ENCODE measurements at regions not wholly inside any gene's neighbourhood (a gene's known extent, or its start where the extent isn't known, plus 50 kb on each side); places are given as distances from the start of the nearest gene placed in this dataset.
"Not testable (repeated sequence)": the region's sequence is repeated elsewhere in the genome, so short reads cannot be mapped to it uniquely, and the experiment has no call there.

GRCh38 chr2:87440650-87441049 lies 307.2 kb upstream of the PLGLB2 start:
- in situ Hi-C loops (cut with MboI; ENCODE audit: low sequenced_read_pairs in 4 of 4); H3K36me3 ChIP-seq; ATAC-seq; H3K27me3 ChIP-seq; H3K9me3 ChIP-seq; H3K27ac ChIP-seq; intact Hi-C loops (cut with DNase I; ENCODE audit: low total_unique reads); H3K4me3 ChIP-seq; DNase-seq; H3K4me1 ChIP-seq: not testable (repeated sequence)

DNA sequence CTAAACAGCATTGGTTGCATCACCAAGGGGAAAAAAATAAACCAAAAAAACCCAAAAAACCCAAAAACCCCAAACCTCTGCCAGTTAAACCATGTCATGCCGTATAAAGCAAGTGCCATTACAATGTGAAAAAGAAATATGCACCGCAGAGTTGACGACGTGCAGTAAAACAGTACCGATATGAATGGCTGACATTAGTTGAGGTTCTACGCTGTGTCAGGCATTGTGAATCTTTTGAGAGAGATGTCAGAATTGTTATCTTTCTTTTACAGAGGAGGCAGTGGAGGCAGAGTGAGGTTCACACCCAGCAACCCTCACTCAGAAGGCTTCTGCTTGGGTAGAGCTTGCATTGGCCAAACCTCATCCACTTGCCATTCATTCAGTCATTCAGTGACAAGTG lies 306.5 kb upstream of the PLGLB2 start:
- DNase-seq; H3K36me3 ChIP-seq; in situ Hi-C loops (cut with MboI; ENCODE audit: low sequenced_read_pairs in 4 of 4); H3K4me1 ChIP-seq; H3K4me3 ChIP-seq; ATAC-seq; H3K27me3 ChIP-seq; intact Hi-C loops (cut with DNase I; ENCODE audit: low total_unique reads); H3K27ac ChIP-seq; H3K9me3 ChIP-seq: not testable (repeated sequence)

DNA sequence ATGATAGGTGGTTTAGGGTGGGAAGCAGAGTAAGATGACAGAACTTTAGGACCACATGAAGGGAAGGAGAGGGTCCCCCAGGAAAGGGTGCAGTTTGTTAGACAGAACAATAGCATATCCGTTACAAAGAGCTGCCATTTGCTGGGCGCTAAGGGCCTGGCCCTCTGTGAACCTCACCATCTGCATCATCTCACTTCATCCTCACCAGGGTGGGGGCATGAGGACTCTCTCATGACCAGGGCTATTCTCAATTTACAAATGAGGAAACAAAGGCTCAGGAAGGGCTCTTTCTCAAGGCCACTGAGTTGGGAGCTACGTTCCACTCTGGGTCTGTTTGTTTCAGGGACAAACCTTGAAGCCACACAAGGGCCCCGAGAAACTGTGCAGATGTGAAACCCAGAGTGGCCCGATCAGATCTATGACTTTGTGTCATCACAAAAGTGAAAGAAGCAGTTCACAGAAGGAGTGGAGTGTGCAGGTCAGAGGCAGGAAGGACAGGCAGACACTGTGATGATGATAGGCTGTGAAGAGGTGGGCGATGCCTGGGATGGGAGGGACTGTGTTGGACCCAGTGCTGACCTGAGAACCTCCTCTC lies 304.8 kb upstream of the PLGLB2 start:
- H3K4me1 ChIP-seq; ATAC-seq; DNase-seq; H3K9me3 ChIP-seq; H3K36me3 ChIP-seq; intact Hi-C loops (cut with DNase I; ENCODE audit: low total_unique reads); H3K4me3 ChIP-seq; H3K27me3 ChIP-seq; in situ Hi-C loops (cut with MboI; ENCODE audit: low sequenced_read_pairs in 4 of 4); H3K27ac ChIP-seq: not testable (repeated sequence)

GRCh38 chr2:87444951-87445350 lies 302.9 kb upstream of the PLGLB2 start:
- DNase-seq; H3K27me3 ChIP-seq; H3K27ac ChIP-seq; ATAC-seq; in situ Hi-C loops (cut with MboI; ENCODE audit: low sequenced_read_pairs in 4 of 4); intact Hi-C loops (cut with DNase I; ENCODE audit: low total_unique reads); H3K4me3 ChIP-seq; H3K36me3 ChIP-seq; H3K4me1 ChIP-seq; H3K9me3 ChIP-seq: not testable (repeated sequence)

DNA sequence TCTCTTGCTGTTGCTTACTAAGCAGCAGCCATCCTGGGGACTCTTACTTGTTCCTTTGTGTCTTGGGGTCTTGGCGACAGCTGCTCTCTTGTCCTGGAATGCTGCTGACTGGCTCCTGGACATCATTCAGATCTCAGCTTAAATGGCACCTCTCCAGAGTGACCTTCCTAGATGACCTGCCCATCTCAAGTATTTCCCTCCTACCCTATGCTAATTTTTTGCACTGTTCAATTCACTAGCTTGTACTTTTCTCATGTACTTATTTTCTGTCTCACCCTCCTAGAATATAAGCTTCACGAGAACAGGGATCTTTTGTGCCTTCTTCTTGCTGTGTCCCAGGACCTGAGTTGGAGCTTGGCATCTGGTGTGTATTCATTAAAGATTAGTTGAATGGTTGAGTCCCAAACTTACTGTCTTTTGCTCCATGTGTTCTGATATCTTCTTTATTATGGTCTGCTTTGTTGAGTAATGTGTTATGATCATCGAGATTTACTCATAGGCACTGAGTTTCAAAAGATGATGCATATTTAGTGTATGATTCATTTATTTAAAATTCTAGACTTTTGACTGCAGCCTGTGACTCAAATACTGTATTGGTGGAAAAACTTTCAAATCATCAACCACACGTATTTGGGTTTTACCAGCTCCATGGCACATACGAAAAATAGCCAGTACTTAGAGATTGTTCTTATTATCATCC lies 302.1 kb upstream of the PLGLB2 start:
- H3K4me3 ChIP-seq; H3K36me3 ChIP-seq; H3K27me3 ChIP-seq; intact Hi-C loops (cut with DNase I; ENCODE audit: low total_unique reads); H3K27ac ChIP-seq; H3K9me3 ChIP-seq; in situ Hi-C loops (cut with MboI; ENCODE audit: low sequenced_read_pairs in 4 of 4); H3K4me1 ChIP-seq; DNase-seq; ATAC-seq: not testable (repeated sequence)

GRCh38 chr2:87446313-87446696 lies 301.6 kb upstream of the PLGLB2 start:
- H3K4me3 ChIP-seq; intact Hi-C loops (cut with DNase I; ENCODE audit: low total_unique reads); H3K27me3 ChIP-seq; H3K36me3 ChIP-seq; H3K9me3 ChIP-seq; H3K27ac ChIP-seq; DNase-seq; in situ Hi-C loops (cut with MboI; ENCODE audit: low sequenced_read_pairs in 4 of 4); H3K4me1 ChIP-seq; ATAC-seq: not testable (repeated sequence)

DNA sequence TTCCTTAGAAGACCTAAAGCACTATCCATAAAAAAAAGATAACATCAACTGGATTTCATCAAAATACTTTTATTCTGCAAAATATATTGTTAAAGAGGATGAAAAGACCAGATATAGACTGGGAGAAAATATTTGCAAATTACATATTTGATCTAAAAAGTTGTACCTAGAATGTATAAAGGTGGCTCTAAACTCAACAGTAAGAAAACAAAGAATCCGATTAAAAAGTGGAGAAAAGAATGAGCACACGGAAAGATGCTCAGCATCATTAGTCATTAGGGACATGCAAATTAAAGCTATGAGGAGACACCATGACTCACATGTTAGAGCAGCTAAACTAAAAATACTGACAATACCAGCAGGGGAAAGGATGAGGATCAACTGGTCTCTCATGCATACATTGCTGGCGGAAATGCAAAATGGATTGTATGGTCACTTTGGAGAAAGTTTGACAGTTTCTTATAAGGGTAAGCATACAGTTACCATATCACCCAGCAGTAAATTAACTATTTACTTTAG lies 298.4 kb upstream of the PLGLB2 start:
- H3K27ac ChIP-seq; H3K9me3 ChIP-seq; H3K4me3 ChIP-seq; H3K27me3 ChIP-seq; ATAC-seq; intact Hi-C loops (cut with DNase I; ENCODE audit: low total_unique reads); DNase-seq; in situ Hi-C loops (cut with MboI; ENCODE audit: low sequenced_read_pairs in 4 of 4); H3K4me1 ChIP-seq; H3K36me3 ChIP-seq: not testable (repeated sequence)

DNA sequence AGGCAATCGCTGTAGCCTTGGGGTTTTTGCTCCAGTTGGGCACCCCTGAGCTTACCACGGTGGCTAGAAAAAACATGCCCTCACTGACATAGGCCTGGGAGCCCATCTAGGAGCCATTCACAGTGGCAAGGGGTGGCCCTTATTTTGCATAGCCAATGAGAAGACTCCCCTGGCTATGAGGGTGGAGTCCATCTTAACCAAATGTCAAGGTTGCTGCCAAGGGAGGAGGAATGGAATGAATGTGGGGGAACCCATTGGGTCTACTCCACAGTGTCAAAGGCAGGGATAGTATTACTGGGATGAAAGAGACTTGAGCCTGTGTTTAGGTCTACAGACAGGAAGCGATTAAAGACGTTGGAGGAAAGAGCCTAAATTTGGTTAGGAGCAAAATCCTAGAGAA lies 295.7 kb upstream of the PLGLB2 start:
- in situ Hi-C loops (cut with MboI; ENCODE audit: low sequenced_read_pairs in 4 of 4), result not testable (repeated sequence)

GRCh38 chr2:87452861-87453260 lies 295.0 kb upstream of the PLGLB2 start:
- not testable (repeated sequence) for H3K4me3 ChIP-seq

More for the DNA sequence above, 295.7 kb upstream of the PLGLB2 start:
- ATAC-seq; intact Hi-C loops (cut with DNase I; ENCODE audit: low total_unique reads); H3K36me3 ChIP-seq; H3K27ac ChIP-seq; DNase-seq; H3K4me3 ChIP-seq; H3K9me3 ChIP-seq; H3K4me1 ChIP-seq; H3K27me3 ChIP-seq: not testable (repeated sequence)

DNA sequence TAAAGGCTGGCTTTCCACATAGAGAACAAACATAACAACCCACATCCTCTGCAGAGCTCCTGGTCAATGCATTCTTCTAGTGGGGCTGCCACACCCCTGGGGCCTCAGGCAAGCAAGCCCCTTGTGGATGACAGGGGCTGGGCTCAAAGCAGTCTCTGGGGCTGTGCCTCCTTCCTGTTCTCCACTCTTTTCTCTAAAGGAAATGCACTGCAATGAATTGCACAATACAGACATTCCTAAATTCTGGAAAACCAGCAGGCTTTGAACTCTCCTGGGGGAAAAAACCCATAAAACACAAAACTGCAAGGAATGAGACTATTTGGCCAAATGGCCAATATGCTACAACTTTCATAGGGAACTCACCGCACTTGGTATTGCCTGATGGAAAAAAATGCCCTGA lies 293.9 kb upstream of the PLGLB2 start:
- H3K27ac ChIP-seq, result peak overlapping the region in 3 of 4 donors; percentile 9 to 50 (median 31)
- H3K36me3 ChIP-seq; intact Hi-C loops (cut with DNase I; ENCODE audit: low total_unique reads); H3K9me3 ChIP-seq; H3K4me3 ChIP-seq; in situ Hi-C loops (cut with MboI; ENCODE audit: low sequenced_read_pairs in 4 of 4); H3K4me1 ChIP-seq; H3K27me3 ChIP-seq: not testable (repeated sequence)
- DNase-seq (peak in 1 of 2 donors; percentile 18), ATAC-seq (peak in 1 of 2 donors; percentile 39)

More at GRCh38 chr2:87452861-87453260, 295.0 kb upstream of the PLGLB2 start:
- H3K36me3 ChIP-seq; H3K27me3 ChIP-seq; H3K4me1 ChIP-seq; intact Hi-C loops (cut with DNase I; ENCODE audit: low total_unique reads); in situ Hi-C loops (cut with MboI; ENCODE audit: low sequenced_read_pairs in 4 of 4); H3K27ac ChIP-seq; DNase-seq; H3K9me3 ChIP-seq; ATAC-seq: not testable (repeated sequence)

- in situ Hi-C loops (cut with MboI; ENCODE audit: low sequenced_read_pairs in 4 of 4); H3K4me1 ChIP-seq; H3K27me3 ChIP-seq; DNase-seq; intact Hi-C loops (cut with DNase I; ENCODE audit: low total_unique reads); H3K9me3 ChIP-seq; H3K4me3 ChIP-seq; H3K36me3 ChIP-seq; ATAC-seq: not testable (repeated sequence)
- H3K27ac ChIP-seq, result peak overlapping the region in 3 of 4 donors; percentile 9 to 50 (median 31)
Observed at GRCh38 chr2:87454421-87454820, 293.5 kb upstream of the PLGLB2 start.
